MM.1S (cell line): ENCODE measurements at regions not wholly inside any gene's neighbourhood (a gene's known extent, or its start where the extent isn't known, plus 50 kb on each side); places are given as distances from the start of the nearest gene placed in this dataset.

ENCODE experiments used
- CTCF ChIP-seq: fragments of 300-600 bp; sonication (generic); IDR thresholded peaks from 2 replicates; pipeline ENCODE4 v1.5.1; 2016; ENCODE audit warnings: antibody characterized with exemption, low read length, mixed read lengths
- EZH2 ChIP-seq: fragments of 300-600 bp; sonication (generic); optimal IDR thresholded peaks from 2 replicates; pipeline ENCODE3; 2017; ENCODE audit warnings: low read depth, mild to moderate bottlenecking, antibody characterized with exemption, low read length, mixed read lengths
- EZH2phosphoT487 ChIP-seq: fragments of 300-600 bp; sonication (generic); IDR thresholded peaks from 2 replicates; pipeline ENCODE4 v1.6.1; 2018; ENCODE audit warnings: antibody characterized with exemption, low read length

- TF ChIP-seq EZH2 (no peak), CTCF (no peak), EZH2phosphoT487 (no peak)
Measured at GRCh38 chr17:37839196-37839978, 84.8 kb upstream of the TBC1D3K start.
